GM23248 (cell line): ENCODE measurements at regions not wholly inside any gene's neighbourhood (a gene's known extent, or its start where the extent isn't known, plus 50 kb on each side); places are given as distances from the start of the nearest gene placed in this dataset.

ENCODE experiments used
- DNase-seq: peaks from one replicate; pipeline ENCODE4 v3.0.0-alpha.2; 2015
- H2AFZ ChIP-seq: fragments of 200-600 bp; sonication (generic); 2 replicates; pipeline ENCODE4 v1.6.1; 2016; ENCODE audit warnings: antibody characterized with exemption
- H3F3A ChIP-seq: fragments of 200-600 bp; sonication (generic); 2 replicates; pipeline ENCODE4 v1.6.1; 2016; ENCODE audit warnings: mild to moderate bottlenecking, antibody characterized with exemption, mixed run types; ENCODE audit not compliant: insufficient read depth
- H3K27ac ChIP-seq: fragments of 200-600 bp; sonication (generic); 2 replicates; pipeline ENCODE4 v1.5.1; 2016; ENCODE audit warnings: mild to moderate bottlenecking
- H3K27me3 ChIP-seq: fragments of 200-600 bp; sonication (generic); replicated peaks from 2 replicates; pipeline ENCODE4 v1.6.1; 2016; ENCODE audit warnings: mild to moderate bottlenecking; ENCODE audit not compliant: insufficient read depth
- H3K36me3 ChIP-seq: fragments of 200-600 bp; sonication (generic); 2 replicates; pipeline ENCODE4 v1.6.1; 2016; ENCODE audit warnings: low read depth, mild to moderate bottlenecking
- H3K4me1 ChIP-seq: fragments of 200-600 bp; sonication (generic); 2 replicates; pipeline ENCODE4 v1.6.1; 2016; ENCODE audit warnings: mild to moderate bottlenecking; ENCODE audit not compliant: insufficient read depth
- H3K4me2 ChIP-seq: fragments of 200-600 bp; sonication (generic); one replicate; pipeline ENCODE4 v1.6.1; 2016; ENCODE audit warnings: mild to moderate bottlenecking; ENCODE audit not compliant: unreplicated experiment
- H3K4me3 ChIP-seq: fragments of 200-600 bp; sonication (generic); 2 replicates; pipeline ENCODE4 v1.5.1; 2016; ENCODE audit warnings: mild to moderate bottlenecking
- H3K79me2 ChIP-seq: fragments of 200-600 bp; sonication (generic); 2 replicates; pipeline ENCODE4 v1.6.1; 2016; ENCODE audit warnings: mild to moderate bottlenecking; ENCODE audit not compliant: insufficient read depth
- H3K9ac ChIP-seq: fragments of 200-600 bp; sonication (generic); 2 replicates; pipeline ENCODE4 v1.6.1; 2016; ENCODE audit warnings: mild to moderate bottlenecking
- H3K9me2 ChIP-seq: fragments of 200-600 bp; sonication (generic); 2 replicates; pipeline ENCODE4 v1.6.1; 2016; ENCODE audit warnings: mixed run types, mild to moderate bottlenecking, moderate library complexity; ENCODE audit not compliant: insufficient read depth
- H3K9me3 ChIP-seq: fragments of 200-600 bp; sonication (generic); one replicate; pipeline ENCODE4 v1.6.1; 2017; ENCODE audit warnings: low read depth
- H4K20me1 ChIP-seq: fragments of 200-600 bp; sonication (generic); 2 replicates; pipeline ENCODE4 v1.6.0; 2016; ENCODE audit not compliant: insufficient read depth
- EZH2 ChIP-seq: fragments of 200-600 bp; sonication (generic); IDR thresholded peaks from 2 replicates; pipeline ENCODE4 v1.6.1; 2018; ENCODE audit warnings: antibody characterized with exemption, mild to moderate bottlenecking; ENCODE audit not compliant: insufficient read depth, poor library complexity, severe bottlenecking
- EZH2phosphoT487 ChIP-seq: fragments of 200-600 bp; sonication (generic); IDR thresholded peaks from 2 replicates; pipeline ENCODE4 v1.6.1; 2018; ENCODE audit warnings: antibody characterized with exemption, moderate library complexity, mild to moderate bottlenecking, low read depth; ENCODE audit not compliant: insufficient read depth
- WGBS, 2 experiments: methylation state at CpG; one replicate each; pipeline ENCODE4 v1.1.6; 2015 to 2017; ENCODE audit warnings: low lambda C conversion rate in 2 of 2, low coverage in 1 of 2; ENCODE audit errors: missing lambda C conversion rate in 2 of 2; 5-methylcytosine and 5-hydroxymethylcytosine counted together
- in situ Hi-C: fragments of 300-500 bp; cut with MboI; formaldehyde crosslinking; loops from 2 replicates; pipeline ENCODE4 v1.15.0; 2020

DNA sequence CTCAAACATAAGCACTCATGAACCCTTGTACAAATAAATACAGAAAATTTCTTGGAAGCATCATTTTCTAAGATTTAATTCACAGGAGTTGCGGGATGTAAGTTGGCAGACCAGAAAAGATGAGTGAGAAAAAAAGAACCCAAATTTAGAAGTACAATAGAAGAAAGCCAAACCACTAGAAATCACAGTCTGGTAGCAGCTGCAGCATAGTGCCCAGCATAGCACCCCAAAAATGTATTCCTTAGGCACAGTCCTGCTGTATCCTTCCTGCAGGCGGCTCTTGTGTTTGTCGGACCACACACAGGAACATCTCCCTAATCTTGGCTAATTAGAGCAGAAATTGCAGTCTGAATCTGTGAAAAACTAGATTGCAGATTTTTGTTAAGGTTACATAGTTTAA, 208.5 kb upstream of the TRPM3 start:
- in situ Hi-C loops: no loop called here
- no peak overlapping the region for H3K4me3 ChIP-seq
- no peaks in the 10 kb centered on the region for H3K9me3 ChIP-seq
- no peak for DNase-seq
- no peak overlapping the region for H2AFZ ChIP-seq
- no peaks in the 10 kb centered on the region for H3K4me1 ChIP-seq
- H3K9me2 ChIP-seq: no peaks in the 10 kb centered on the region
- H3K27me3 ChIP-seq: peaks cover 46% of the 10 kb centered on the region
- TF ChIP-seq EZH2: no peak
- no peak for TF ChIP-seq EZH2phosphoT487
- H3K36me3 ChIP-seq: no peaks in the 10 kb centered on the region
- no peaks in the 10 kb centered on the region for H3F3A ChIP-seq
- H3K9ac ChIP-seq: no peak overlapping the region
- H4K20me1 ChIP-seq: no peaks in the 10 kb centered on the region
- H3K27ac ChIP-seq: no peak overlapping the region
- 27 to 36% methylated on average over 3 of the region's 3 CpGs for whole genome bisulfite sequencing, 2 experiments
- H3K79me2 ChIP-seq: no peaks in the 10 kb centered on the region
- no peak overlapping the region for H3K4me2 ChIP-seq

GRCh38 chr9:71326360-71326759, 204.9 kb upstream of the TRPM3 start:
- Histone ChIP-seq H3K36me3 (no peaks in the 10 kb centered on the region), H3K4me3 (no peak overlapping the region), H3K27ac (no peak overlapping the region), H3K4me1 (no peaks in the 10 kb centered on the region), H4K20me1 (no peaks in the 10 kb centered on the region), H3F3A (no peaks in the 10 kb centered on the region), H3K79me2 (no peaks in the 10 kb centered on the region), H3K27me3 (peaks cover 22% of the 10 kb centered on the region), H3K9me2 (no peaks in the 10 kb centered on the region), H3K4me2 (no peak overlapping the region), H2AFZ (no peak overlapping the region), H3K9ac (no peak overlapping the region), H3K9me3 (no peaks in the 10 kb centered on the region)
- no peak for DNase-seq
- in situ Hi-C loops: no loop called here
- TF ChIP-seq EZH2phosphoT487 (no peak), EZH2 (no peak)
- WGBS, 2 experiments: 0 to 13% methylated on average over 1 of the region's 1 CpG

- no peak overlapping the region for H3K27ac ChIP-seq
- no peak for DNase-seq
- in situ Hi-C loops: loop anchor here (25.0 kb wide), 1 partner anchor 89 kb away; no protein-coding TSS in a partner anchor
These were observed 201.9 kb upstream of the TRPM3 start for GRCh38 chr9:71323357-71323756.

DNA sequence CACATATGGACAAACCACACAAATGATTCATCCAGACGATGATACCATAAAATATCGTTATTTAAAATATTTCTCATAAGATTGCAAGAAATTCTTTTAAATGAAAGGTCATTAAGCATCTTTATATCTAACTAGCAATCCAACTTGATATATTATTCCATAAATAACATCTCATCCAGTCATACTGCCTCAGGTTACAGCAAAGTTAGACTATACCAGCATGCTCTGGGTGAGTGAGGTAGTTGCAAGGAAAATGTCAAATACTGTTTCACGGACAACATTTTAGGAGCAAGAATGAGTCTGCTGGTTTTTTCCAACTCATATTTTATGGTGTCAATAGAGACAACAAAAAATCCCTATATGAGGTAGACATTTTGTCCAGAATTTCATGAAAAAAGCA, 200.9 kb upstream of the TRPM3 start:
- TF ChIP-seq EZH2phosphoT487 (no peak), EZH2 (no peak)
- H3K4me3 ChIP-seq: no peak overlapping the region
- no peaks in the 10 kb centered on the region for H3F3A ChIP-seq
- H3K4me2 ChIP-seq: no peak overlapping the region
- H3K27ac ChIP-seq: no peak overlapping the region
- no peak for DNase-seq
- in situ Hi-C loops: loop anchor here (25.0 kb wide), 1 partner anchor 90 kb away; no protein-coding TSS in a partner anchor
- H3K9me2 ChIP-seq: no peaks in the 10 kb centered on the region
- no peaks in the 10 kb centered on the region for H3K36me3 ChIP-seq
- no peak overlapping the region for H2AFZ ChIP-seq
- WGBS, 2 experiments: 39% methylated on average over 3 of the region's 3 CpGs
- H3K27me3 ChIP-seq: peaks cover 12% of the 10 kb centered on the region
- no peaks in the 10 kb centered on the region for H3K4me1 ChIP-seq
- no peaks in the 10 kb centered on the region for H3K9me3 ChIP-seq
- no peaks in the 10 kb centered on the region for H4K20me1 ChIP-seq
- no peak overlapping the region for H3K9ac ChIP-seq
- no peaks in the 10 kb centered on the region for H3K79me2 ChIP-seq

More at GRCh38 chr9:71323357-71323756, 201.9 kb upstream of the TRPM3 start:
- TF ChIP-seq EZH2 (no peak), EZH2phosphoT487 (no peak)
- Histone ChIP-seq H3K9me3 (no peaks in the 10 kb centered on the region), H3K36me3 (no peaks in the 10 kb centered on the region), H3K27me3 (peaks cover 15% of the 10 kb centered on the region), H3K9me2 (no peaks in the 10 kb centered on the region), H2AFZ (no peak overlapping the region), H3F3A (no peaks in the 10 kb centered on the region), H4K20me1 (no peaks in the 10 kb centered on the region), H3K79me2 (no peaks in the 10 kb centered on the region), H3K9ac (no peak overlapping the region), H3K4me3 (no peak overlapping the region), H3K4me2 (no peak overlapping the region), H3K4me1 (no peaks in the 10 kb centered on the region)
- 91 to 94% methylated on average over 3 of the region's 3 CpGs for WGBS, 2 experiments

GRCh38 chr9:71308454-71308853, 187.0 kb upstream of the TRPM3 start:
- Histone ChIP-seq H3K4me2 (no peak overlapping the region), H3K36me3 (no peaks in the 10 kb centered on the region), H3K9me3 (no peaks in the 10 kb centered on the region), H3K27ac (no peak overlapping the region), H3K4me1 (no peaks in the 10 kb centered on the region), H2AFZ (no peak overlapping the region), H4K20me1 (no peaks in the 10 kb centered on the region), H3K4me3 (no peak overlapping the region), H3F3A (peaks cover 1% of the 10 kb centered on the region; the same call in 1 of the 2 replicates), H3K27me3 (no peaks in the 10 kb centered on the region), H3K9ac (no peak overlapping the region), H3K79me2 (no peaks in the 10 kb centered on the region), H3K9me2 (no peaks in the 10 kb centered on the region)
- in situ Hi-C loops: loop anchor here (25.0 kb wide), 1 partner anchor 104 kb away; no protein-coding TSS in a partner anchor
- WGBS, 2 experiments: 40 to 47% methylated on average over 1 of the region's 1 CpG
- no peak for TF ChIP-seq EZH2
- no peak for DNase-seq
